ENCODE measurements at regions not wholly inside any gene's neighbourhood (a gene's known extent, or its start where the extent isn't known, plus 50 kb on each side); places are given as distances from the start of the nearest gene placed in this dataset.

- peaks cover 5% of the 10 kb centered on the region; the same call in 1 of the 2 replicates for H3K9me3 ChIP-seq
- intact Hi-C loops (cut with micrococcal nuclease; ENCODE audit: unreplicated experiment), result loop anchor here (5.0 kb wide), 2 partner anchors 200 to 765 kb away; partner anchors contain the start of gene TMEM196
- H3K9me3 Mint-ChIP-seq (ENCODE audit: unreplicated experiment), result peaks cover 17% of the 10 kb centered on the region
- TF ChIP-seq CTCF (IDR thresholded peaks at IDR 0.05; ENCODE audit: insufficient read depth in 1 of 2, low read depth in 1 of 2, low read length in 1 of 2, severe bottlenecking in 1 of 2, unreplicated experiment in 1 of 2), result no peak
- no TSS peak for BruUV-seq (replicated peaks)
- POLR2A ChIA-PET, result no interaction called here
- no peak for DNase-seq
- peaks cover 26% of the 10 kb centered on the region for H3K4me1 Mint-ChIP-seq (ENCODE audit: low read depth, unreplicated experiment)
- H3K27me3 Mint-ChIP-seq (ENCODE audit: insufficient read depth, unreplicated experiment), result no peaks in the 10 kb centered on the region
- no peak overlapping the region for H3K27ac Mint-ChIP-seq (ENCODE audit: unreplicated experiment)
- H3K36me3 Mint-ChIP-seq (ENCODE audit: insufficient read depth, unreplicated experiment), result peaks cover 7% of the 10 kb centered on the region
- no peak overlapping the region for H3K4me3 ChIP-seq (ENCODE audit: low read depth, low read length)
- H3K27me3 ChIP-seq (replicated peaks; ENCODE audit: control insufficient read depth, insufficient read depth, low read length), result no peaks in the 10 kb centered on the region
- no peaks in the 10 kb centered on the region; the same call in 1 of the 2 replicates for H3K36me3 ChIP-seq (ENCODE audit: control insufficient read depth, insufficient read depth, low read length)
- H3K4me1 ChIP-seq, result peaks cover 44% of the 10 kb centered on the region
- CTCF ChIA-PET, result no interaction called here
- no peak overlapping the region for H3K4me3 Mint-ChIP-seq (ENCODE audit: unreplicated experiment)
Observed at GRCh38 chr7:19971956-19972355, 198.5 kb upstream of the TMEM196 start.

GRCh38 chr7:19970514-19970913 lies 197.1 kb upstream of the TMEM196 start:
- Histone ChIP-seq H3K9me3 (peaks cover 5% of the 10 kb centered on the region; the same call in 1 of the 2 replicates), H3K4me3 (ENCODE audit: low read depth, low read length) (no peak overlapping the region), H3K4me1 (peaks cover 44% of the 10 kb centered on the region), H3K27me3 (replicated peaks; ENCODE audit: control insufficient read depth, insufficient read depth, low read length) (no peaks in the 10 kb centered on the region), H3K36me3 (ENCODE audit: control insufficient read depth, insufficient read depth, low read length) (no peaks in the 10 kb centered on the region; the same call in 1 of the 2 replicates)
- Mint-ChIP-seq H3K4me1 (ENCODE audit: low read depth, unreplicated experiment) (peaks cover 26% of the 10 kb centered on the region), H3K27me3 (ENCODE audit: insufficient read depth, unreplicated experiment) (no peaks in the 10 kb centered on the region), H3K36me3 (ENCODE audit: insufficient read depth, unreplicated experiment) (peaks cover 7% of the 10 kb centered on the region), H3K9me3 (ENCODE audit: unreplicated experiment) (peaks cover 17% of the 10 kb centered on the region), H3K4me3 (ENCODE audit: unreplicated experiment) (peak overlapping the region; percentile 55), H3K27ac (ENCODE audit: unreplicated experiment) (peak overlapping the region; percentile 86)
- POLR2A ChIA-PET, result interaction anchor here (1.0 to 1.4 kb wide), 2 partner anchors 249 to 262 kb away, joined by 4 to 9 read pairs; partner anchors contain the start of gene POLR1F
- intact Hi-C loops (cut with micrococcal nuclease; ENCODE audit: unreplicated experiment), result loop anchor here (1.0 to 5.0 kb wide), 9 partner anchors 49 to 767 kb away; partner anchors contain the start of genes MACC1 and TMEM196
- CTCF ChIA-PET, result interaction anchor here (1.3 to 1.9 kb wide), 5 partner anchors 13 to 628 kb away, joined by 3 to 11 read pairs (median 7); no protein-coding TSS in a partner anchor
- no peak for TF ChIP-seq CTCF (IDR thresholded peaks at IDR 0.05; ENCODE audit: insufficient read depth in 1 of 2, low read depth in 1 of 2, low read length in 1 of 2, severe bottlenecking in 1 of 2, unreplicated experiment in 1 of 2)
- no TSS peak for BruUV-seq (replicated peaks)
- no peak for DNase-seq

GRCh38 chr7:19969859-19970493 lies 196.6 kb upstream of the TMEM196 start:
- H3K9me3 ChIP-seq, result peaks cover 5% of the 10 kb centered on the region; the same call in 1 of the 2 replicates
- Mint-ChIP-seq H3K27me3 (ENCODE audit: insufficient read depth, unreplicated experiment) (no peaks in the 10 kb centered on the region), H3K4me3 (ENCODE audit: unreplicated experiment) (peak overlapping the region; percentile 55), H3K36me3 (ENCODE audit: insufficient read depth, unreplicated experiment) (peaks cover 7% of the 10 kb centered on the region), H3K9me3 (ENCODE audit: unreplicated experiment) (peaks cover 17% of the 10 kb centered on the region), H3K27ac (ENCODE audit: unreplicated experiment) (peak overlapping the region; percentile 86), H3K4me1 (ENCODE audit: low read depth, unreplicated experiment) (peaks cover 26% of the 10 kb centered on the region)
- DNase-seq, result peak; percentile 79 to 83
- ChIA-PET POLR2A (interaction anchor here (0.5 to 1.4 kb wide), 4 partner anchors 81 to 261 kb away, joined by 3 to 9 read pairs (median 4); partner anchors contain the start of gene POLR1F), CTCF (interaction anchor here (1.3 to 1.9 kb wide), 5 partner anchors 13 to 628 kb away, joined by 3 to 11 read pairs (median 7); no protein-coding TSS in a partner anchor)
- H3K36me3 ChIP-seq (ENCODE audit: control insufficient read depth, insufficient read depth, low read length), result no peaks in the 10 kb centered on the region; the same call in 1 of the 2 replicates
- TF ChIP-seq CTCF (IDR thresholded peaks at IDR 0.05; ENCODE audit: insufficient read depth in 1 of 2, low read depth in 1 of 2, low read length in 1 of 2, severe bottlenecking in 1 of 2, unreplicated experiment in 1 of 2), result no peak
- peaks cover 44% of the 10 kb centered on the region for H3K4me1 ChIP-seq
- BruUV-seq (replicated peaks), result no TSS peak
- intact Hi-C loops (cut with micrococcal nuclease; ENCODE audit: unreplicated experiment), result loop anchor here (1.0 to 5.0 kb wide), 9 partner anchors 49 to 767 kb away; partner anchors contain the start of genes MACC1 and TMEM196
- no peaks in the 10 kb centered on the region for H3K27me3 ChIP-seq (replicated peaks; ENCODE audit: control insufficient read depth, insufficient read depth, low read length)
- no peak overlapping the region for H3K4me3 ChIP-seq (ENCODE audit: low read depth, low read length)
